ENCODE measurements at regions not wholly inside any gene's neighbourhood (a gene's known extent, or its start where the extent isn't known, plus 50 kb on each side); places are given as distances from the start of the nearest gene placed in this dataset.

DNA sequence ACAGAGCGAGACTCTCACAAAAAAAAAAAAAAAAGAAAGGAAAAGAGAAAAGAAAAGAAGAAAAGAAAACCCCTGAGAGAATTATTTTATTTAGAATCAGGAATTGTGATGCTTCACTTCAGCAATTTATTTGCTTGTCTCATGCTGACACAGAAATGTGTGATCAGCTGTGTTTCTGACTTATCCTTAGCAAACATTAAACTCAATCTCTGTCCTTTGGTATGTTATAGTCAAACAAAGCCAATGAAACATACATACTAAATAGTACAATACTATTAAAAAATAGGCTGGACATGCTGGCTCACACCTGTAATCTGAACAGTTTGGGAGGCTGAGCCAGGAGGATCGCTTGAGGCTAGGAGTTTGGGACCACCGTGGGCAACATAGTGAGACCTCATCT lies 733.0 kb upstream of the FZD8 start:
- TF ChIP-seq, protein P1, sequence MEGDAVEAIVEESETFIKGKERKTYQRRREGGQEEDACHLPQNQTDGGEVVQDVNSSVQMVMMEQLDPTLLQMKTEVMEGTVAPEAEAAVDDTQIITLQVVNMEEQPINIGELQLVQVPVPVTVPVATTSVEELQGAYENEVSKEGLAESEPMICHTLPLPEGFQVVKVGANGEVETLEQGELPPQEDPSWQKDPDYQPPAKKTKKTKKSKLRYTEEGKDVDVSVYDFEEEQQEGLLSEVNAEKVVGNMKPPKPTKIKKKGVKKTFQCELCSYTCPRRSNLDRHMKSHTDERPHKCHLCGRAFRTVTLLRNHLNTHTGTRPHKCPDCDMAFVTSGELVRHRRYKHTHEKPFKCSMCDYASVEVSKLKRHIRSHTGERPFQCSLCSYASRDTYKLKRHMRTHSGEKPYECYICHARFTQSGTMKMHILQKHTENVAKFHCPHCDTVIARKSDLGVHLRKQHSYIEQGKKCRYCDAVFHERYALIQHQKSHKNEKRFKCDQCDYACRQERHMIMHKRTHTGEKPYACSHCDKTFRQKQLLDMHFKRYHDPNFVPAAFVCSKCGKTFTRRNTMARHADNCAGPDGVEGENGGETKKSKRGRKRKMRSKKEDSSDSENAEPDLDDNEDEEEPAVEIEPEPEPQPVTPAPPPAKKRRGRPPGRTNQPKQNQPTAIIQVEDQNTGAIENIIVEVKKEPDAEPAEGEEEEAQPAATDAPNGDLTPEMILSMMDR (conservative IDR thresholded peaks at IDR 0.05) = no peak
- no peak for TF ChIP-seq ZFX (IDR thresholded peaks at IDR 0.05)

Data from C4-2B (cell line).